Lower leg skin (tissue), 3 donors: ENCODE measurements at regions not wholly inside any gene's neighbourhood (a gene's known extent, or its start where the extent isn't known, plus 50 kb on each side); places are given as distances from the start of the nearest gene placed in this dataset.

Experiments used
- POLR2A ChIP-seq, 2 donors: fragments of 450-650 bp; IDR thresholded peaks; one replicate each; pipeline ENCODE4 v1.6.1; 2016 to 2017; ENCODE audit warnings: antibody characterized with exemption in 2 of 2, mild to moderate bottlenecking in 1 of 2, moderate library complexity in 1 of 2
- TF ChIP-seq, protein P1 (sequence below), 3 donors: fragments of 450-650 bp; IDR thresholded peaks; one replicate each; pipeline ENCODE4 v1.5.1; 2016; ENCODE audit warnings: antibody characterized with exemption in 3 of 3, mild to moderate bottlenecking in 3 of 3, moderate library complexity in 2 of 3

DNA sequence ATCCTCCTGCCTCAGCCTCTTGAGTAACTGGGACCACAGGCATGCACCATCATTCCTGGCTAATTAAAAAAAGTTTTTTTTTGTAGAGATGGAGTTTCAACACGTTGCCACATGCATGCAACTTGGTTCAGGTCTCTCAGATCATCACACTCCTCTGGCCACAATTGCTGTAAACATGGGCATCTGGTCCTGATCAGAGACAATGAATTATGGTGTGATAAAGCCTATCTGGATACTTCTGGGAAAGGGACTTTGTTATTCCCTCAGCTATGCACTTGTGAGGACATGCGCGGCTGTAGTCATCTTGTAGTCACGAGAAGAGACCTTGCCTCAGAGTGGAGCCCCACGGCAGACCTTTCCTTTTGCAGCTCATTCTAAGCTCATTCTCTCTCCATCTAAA, 210.9 kb upstream of the ZFP64 start:
- TF ChIP-seq, protein P1, sequence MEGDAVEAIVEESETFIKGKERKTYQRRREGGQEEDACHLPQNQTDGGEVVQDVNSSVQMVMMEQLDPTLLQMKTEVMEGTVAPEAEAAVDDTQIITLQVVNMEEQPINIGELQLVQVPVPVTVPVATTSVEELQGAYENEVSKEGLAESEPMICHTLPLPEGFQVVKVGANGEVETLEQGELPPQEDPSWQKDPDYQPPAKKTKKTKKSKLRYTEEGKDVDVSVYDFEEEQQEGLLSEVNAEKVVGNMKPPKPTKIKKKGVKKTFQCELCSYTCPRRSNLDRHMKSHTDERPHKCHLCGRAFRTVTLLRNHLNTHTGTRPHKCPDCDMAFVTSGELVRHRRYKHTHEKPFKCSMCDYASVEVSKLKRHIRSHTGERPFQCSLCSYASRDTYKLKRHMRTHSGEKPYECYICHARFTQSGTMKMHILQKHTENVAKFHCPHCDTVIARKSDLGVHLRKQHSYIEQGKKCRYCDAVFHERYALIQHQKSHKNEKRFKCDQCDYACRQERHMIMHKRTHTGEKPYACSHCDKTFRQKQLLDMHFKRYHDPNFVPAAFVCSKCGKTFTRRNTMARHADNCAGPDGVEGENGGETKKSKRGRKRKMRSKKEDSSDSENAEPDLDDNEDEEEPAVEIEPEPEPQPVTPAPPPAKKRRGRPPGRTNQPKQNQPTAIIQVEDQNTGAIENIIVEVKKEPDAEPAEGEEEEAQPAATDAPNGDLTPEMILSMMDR (IDR thresholded peaks at IDR 0.05): no peak
- no peak for TF ChIP-seq POLR2A (IDR thresholded peaks at IDR 0.05)
